Pancreas (tissue), 10 donors: ENCODE measurements at regions not wholly inside any gene's neighbourhood (a gene's known extent, or its start where the extent isn't known, plus 50 kb on each side); places are given as distances from the start of the nearest gene placed in this dataset.

ENCODE experiments used
- ATAC-seq, 4 donors: fragments of 200-7000 bp; cut with Tn5 transposase; one replicate each; pipeline versions ENCODE4 v1.8.0 to v1.9.1; 2020; ENCODE audit warnings: mild to moderate bottlenecking in 4 of 4, moderate library complexity in 4 of 4
- DNase-seq, 6 donors: peaks; one replicate each; pipeline ENCODE4 v3.0.0-alpha.2; 2020
- FAIRE-seq: peaks from 2 replicates; lab custom pipeline; 2012; peaks lifted over from hg19 to GRCh38; lab: Jason Lieb, UNC
- H3K27ac ChIP-seq, 4 donors: fragments of 200-600 bp; sonication (generic); 1 replicate in 3 of 4; 2 replicates in 1 of 4; pipeline versions ENCODE4 v1.5.0 to v1.8.0; 2020
- H3K27me3 ChIP-seq, 4 donors: fragments of 200-600 bp; one replicate each; pipeline ENCODE4 v1.8.0; 2021
- H3K36me3 ChIP-seq, 3 donors: fragments of 200-600 bp; sonication (generic) in 1 of 3; one replicate each; pipeline versions ENCODE4 v1.5.0 to v1.8.0; 2020 to 2021
- H3K4me1 ChIP-seq, 3 donors: fragments of 200-600 bp; one replicate each; pipeline ENCODE4 v1.8.0; 2021
- H3K4me3 ChIP-seq, 4 donors: fragments of 200-600 bp; sonication (generic) in 2 of 4; one replicate each; pipeline versions ENCODE4 v1.5.0 to v1.8.0; 2020 to 2021
- H3K9me3 ChIP-seq, 4 donors: fragments of 200-600 bp; one replicate each; pipeline ENCODE4 v1.8.0; 2021
- WGBS, 2 donors: extraction: QIAGEN DNeasy Blood & Tissue Kit; methylation state at CpG; one replicate each; pipeline ENCODE4 v1.1.7; 2013; 5-methylcytosine and 5-hydroxymethylcytosine counted together
- intact Hi-C, 3 donors: fragments of 100-400 bp; cut with DNase I; formaldehyde crosslinking; loops; one replicate each; pipeline versions ENCODE4 v1.11.1 to v1.14.2; 2022
- TF ChIP-seq, protein P1 (sequence below), 4 donors: fragments of 200-600 bp; sonication (generic) in 3 of 4; IDR thresholded peaks; one replicate each; pipeline versions ENCODE4 v1.5.0 to v1.8.0; 2021; ENCODE audit warnings: antibody characterized with exemption in 4 of 4
- donor health status: healthy with polysubstance abuse.
- donor health status: DM: no; HTN: no; CAD: no; lungs with moderate emphysema.
- donor health status: DM: no; HTN: no; CAD: no.
- donor health status: control.
- donor health status: control.
- donor health status: Bipolar disorder and iron deficiency.
- donor health status: DM: yes; HTN: yes; CAD: no.
- donor health status: DM: no; HTN: no; CAD: no.
- donor health status: DM: no; HTN: no; CAD: no.
- donor health status: DM: yes; HTN: yes; CAD: no.

GRCh38 chr19:28034936-28035335 is 1178.0 kb downstream of the UQCRFS1 start:
- no peaks in the 10 kb centered on the region for H3K9me3 ChIP-seq
- ATAC-seq (no peak), FAIRE-seq (no peak), DNase-seq (no peak)
- 29 to 42% methylated on average over 5 of the region's 5 CpGs for WGBS, 2 donors
- H3K4me1 ChIP-seq: no peaks in the 10 kb centered on the region
- H3K27ac ChIP-seq: no peak overlapping the region
- intact Hi-C loops: no loop called here
- H3K36me3 ChIP-seq: no peaks in the 10 kb centered on the region
- TF ChIP-seq, protein P1, sequence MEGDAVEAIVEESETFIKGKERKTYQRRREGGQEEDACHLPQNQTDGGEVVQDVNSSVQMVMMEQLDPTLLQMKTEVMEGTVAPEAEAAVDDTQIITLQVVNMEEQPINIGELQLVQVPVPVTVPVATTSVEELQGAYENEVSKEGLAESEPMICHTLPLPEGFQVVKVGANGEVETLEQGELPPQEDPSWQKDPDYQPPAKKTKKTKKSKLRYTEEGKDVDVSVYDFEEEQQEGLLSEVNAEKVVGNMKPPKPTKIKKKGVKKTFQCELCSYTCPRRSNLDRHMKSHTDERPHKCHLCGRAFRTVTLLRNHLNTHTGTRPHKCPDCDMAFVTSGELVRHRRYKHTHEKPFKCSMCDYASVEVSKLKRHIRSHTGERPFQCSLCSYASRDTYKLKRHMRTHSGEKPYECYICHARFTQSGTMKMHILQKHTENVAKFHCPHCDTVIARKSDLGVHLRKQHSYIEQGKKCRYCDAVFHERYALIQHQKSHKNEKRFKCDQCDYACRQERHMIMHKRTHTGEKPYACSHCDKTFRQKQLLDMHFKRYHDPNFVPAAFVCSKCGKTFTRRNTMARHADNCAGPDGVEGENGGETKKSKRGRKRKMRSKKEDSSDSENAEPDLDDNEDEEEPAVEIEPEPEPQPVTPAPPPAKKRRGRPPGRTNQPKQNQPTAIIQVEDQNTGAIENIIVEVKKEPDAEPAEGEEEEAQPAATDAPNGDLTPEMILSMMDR (IDR thresholded peaks at IDR 0.05): no peak
- no peaks in the 10 kb centered on the region for H3K27me3 ChIP-seq
- no peak overlapping the region for H3K4me3 ChIP-seq

- intact Hi-C loops: no loop called here
- H3K36me3 ChIP-seq: no peaks in the 10 kb centered on the region
- FAIRE-seq (peak; percentile 77), ATAC-seq (no peak), DNase-seq (no peak)
- TF ChIP-seq, protein P1 (IDR thresholded peaks at IDR 0.05): no peak
- H3K27me3 ChIP-seq: no peaks in the 10 kb centered on the region
- no peak overlapping the region for H3K27ac ChIP-seq
- H3K9me3 ChIP-seq: no peaks in the 10 kb centered on the region
- WGBS, 2 donors: 20 to 45% methylated on average over 3 of the region's 3 CpGs
- H3K4me3 ChIP-seq: no peak overlapping the region
- no peaks in the 10 kb centered on the region for H3K4me1 ChIP-seq
These were observed 1184.0 kb downstream of the UQCRFS1 start for GRCh38 chr19:28028881-28029444.

DNA sequence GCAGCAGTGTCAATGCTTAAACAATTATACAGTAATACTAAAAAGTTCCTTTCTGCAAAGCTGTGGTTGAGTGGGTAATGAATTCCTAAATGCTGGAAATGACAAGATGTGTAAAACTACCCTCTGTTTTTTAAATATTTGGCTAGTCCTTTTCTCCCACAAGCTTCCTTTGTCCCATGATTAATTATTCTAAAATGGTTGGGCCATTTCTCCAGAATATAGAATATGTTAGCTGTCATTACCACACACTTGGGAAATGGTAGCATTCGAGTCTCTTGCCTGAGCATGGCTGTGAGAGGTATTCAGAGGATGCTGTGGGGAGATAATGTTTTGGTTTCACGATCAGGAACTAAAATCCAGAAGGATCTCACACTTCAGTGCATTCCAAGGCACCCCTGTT is 1185.8 kb downstream of the UQCRFS1 start:
- ATAC-seq (no peak), DNase-seq (no peak), FAIRE-seq (no peak)
- Histone ChIP-seq H3K4me3 (no peak overlapping the region), H3K27me3 (no peaks in the 10 kb centered on the region), H3K27ac (no peak overlapping the region), H3K9me3 (no peaks in the 10 kb centered on the region), H3K4me1 (no peaks in the 10 kb centered on the region), H3K36me3 (no peaks in the 10 kb centered on the region)
- 40 to 72% methylated on average over 2 of the region's 2 CpGs for WGBS, 2 donors
- intact Hi-C loops: no loop called here
- TF ChIP-seq, protein P1 (IDR thresholded peaks at IDR 0.05): no peak

- Histone ChIP-seq H3K4me3 (no peak overlapping the region), H3K36me3 (no peaks in the 10 kb centered on the region), H3K27ac (no peak overlapping the region), H3K27me3 (no peaks in the 10 kb centered on the region), H3K4me1 (no peaks in the 10 kb centered on the region), H3K9me3 (no peaks in the 10 kb centered on the region)
- TF ChIP-seq, protein P1 (IDR thresholded peaks at IDR 0.05): no peak
- FAIRE-seq (no peak), DNase-seq (no peak), ATAC-seq (no peak)
- 38 to 61% methylated on average over 3 of the region's 3 CpGs for WGBS, 2 donors
- intact Hi-C loops: no loop called here
These were observed 1186.3 kb downstream of the UQCRFS1 start for GRCh38 chr19:28026636-28027035.

- FAIRE-seq: no peak
These were observed 1188.0 kb downstream of the UQCRFS1 start for GRCh38 chr19:28024920-28025319.

More at GRCh38 chr19:28024920-28025319, 1188.0 kb downstream of the UQCRFS1 start:
- H3K27ac ChIP-seq: no peak overlapping the region
- no peak for ATAC-seq
- WGBS, 2 donors: 87 to 96% methylated on average over 3 of the region's 3 CpGs
- no peaks in the 10 kb centered on the region for H3K36me3 ChIP-seq
- H3K27me3 ChIP-seq: no peaks in the 10 kb centered on the region
- DNase-seq: no peak
- no peaks in the 10 kb centered on the region for H3K4me1 ChIP-seq
- intact Hi-C loops: no loop called here
- H3K4me3 ChIP-seq: no peak overlapping the region
- TF ChIP-seq, protein P1 (IDR thresholded peaks at IDR 0.05): no peak
- no peaks in the 10 kb centered on the region for H3K9me3 ChIP-seq
